Left kidney (tissue), 1 donor: ENCODE measurements at regions not wholly inside any gene's neighbourhood (a gene's known extent, or its start where the extent isn't known, plus 50 kb on each side); places are given as distances from the start of the nearest gene placed in this dataset.
"Not testable (repeated sequence)": the region's sequence is repeated elsewhere in the genome, so short reads cannot be mapped to it uniquely, and the experiment has no call there.

Experiments
- DNase-seq: peaks from one replicate; pipeline ENCODE4 v3.0.0-alpha.2; 2013

GRCh38 chr7:138374119-138374693, 85.9 kb upstream of the TRIM24 start:
- DNase-seq = no peak

GRCh38 chr7:138377306-138377705, 82.8 kb upstream of the TRIM24 start:
- DNase-seq = no peak

GRCh38 chr7:138378741-138379559, 81.1 kb upstream of the TRIM24 start:
- no peak for DNase-seq

- DNase-seq = peak; percentile 35
Observed at GRCh38 chr7:138382862-138383565, 77.0 kb upstream of the TRIM24 start.

GRCh38 chr7:138386821-138387220, 73.2 kb upstream of the TRIM24 start:
- no peak for DNase-seq

GRCh38 chr7:138387755-138388475, 72.1 kb upstream of the TRIM24 start:
- DNase-seq = no peak

GRCh38 chr7:138388673-138389491, 71.2 kb upstream of the TRIM24 start:
- no peak for DNase-seq

GRCh38 chr7:138395763-138396162, 64.3 kb upstream of the TRIM24 start:
- DNase-seq = no peak

GRCh38 chr7:138396251-138397070, 63.6 kb upstream of the TRIM24 start:
- peak; percentile 81 for DNase-seq

GRCh38 chr7:138397071-138397433, 63.0 kb upstream of the TRIM24 start:
- not testable (repeated sequence) for DNase-seq

- no peak for DNase-seq
Observed at GRCh38 chr7:138398857-138399256, 61.2 kb upstream of the TRIM24 start.

- no peak for DNase-seq
Observed at GRCh38 chr7:138400400-138400886, 59.6 kb upstream of the TRIM24 start.

- no peak for DNase-seq
Observed at GRCh38 chr7:138402749-138403148, 57.3 kb upstream of the TRIM24 start.

GRCh38 chr7:138405496-138405895, 54.6 kb upstream of the TRIM24 start:
- no peak for DNase-seq

GRCh38 chr7:138407792-138408191, 52.3 kb upstream of the TRIM24 start:
- DNase-seq = no peak
